Loucy (cell line): ENCODE measurements at regions not wholly inside any gene's neighbourhood (a gene's known extent, or its start where the extent isn't known, plus 50 kb on each side); places are given as distances from the start of the nearest gene placed in this dataset.

Experiments used
- CTCF ChIP-seq: fragments of 200-600 bp; sonication (generic); conservative IDR thresholded peaks from 2 replicates; pipeline ENCODE4 v1.5.1; 2014; ENCODE audit warnings: mild to moderate bottlenecking, antibody characterized with exemption, low read length
- EZH2phosphoT487 ChIP-seq: fragments of 200-600 bp; IDR thresholded peaks from 2 replicates; pipeline ENCODE4 v1.6.1; 2018; ENCODE audit warnings: antibody characterized with exemption, mild to moderate bottlenecking, moderate library complexity, borderline replicate concordance

GRCh38 chr12:131274061-131274460 lies 320.4 kb downstream of the ADGRD1 start:
- TF ChIP-seq CTCF: no peak
- no peak for TF ChIP-seq EZH2phosphoT487
